WTC11 (cell line): ENCODE measurements at regions not wholly inside any gene's neighbourhood (a gene's known extent, or its start where the extent isn't known, plus 50 kb on each side); places are given as distances from the start of the nearest gene placed in this dataset.
"Not testable (repeated sequence)": the region's sequence is repeated elsewhere in the genome, so short reads cannot be mapped to it uniquely, and the experiment has no call there.

Source experiments
- ATAC-seq: fragments of 200-7000 bp; cut with Tn5 transposase; 2 replicates; pipeline ENCODE4 v1.10.0; 2021; ENCODE audit warnings: mild to moderate bottlenecking, moderate library complexity
- CTCF ChIA-PET: fragments of 300-600 bp; sonication (Branson Sonifier 250); formaldehyde crosslinking; loops from one replicate; lab custom pipeline; 2021; ENCODE audit warnings: antibody characterized with exemption; lab: Charles Lee
- POLR2A ChIA-PET: fragments of 350-600 bp; sonication (Branson Sonifier 250); formaldehyde crosslinking; loops from one replicate; lab custom pipeline; 2021; ENCODE audit warnings: antibody characterized with exemption; lab: Charles Lee
- DNase-seq: peaks from one replicate; pipeline ENCODE4 v3.0.0; 2021; ENCODE audit warnings: low spot score
- H3K27ac Mint-ChIP-seq: 2 replicates; pipeline ENCODE4 v1.8.0; 2021; ENCODE audit warnings: mixed read lengths
- H3K27me3 Mint-ChIP-seq: 2 replicates; pipeline ENCODE4 v1.8.0; 2021; ENCODE audit warnings: low read depth, mild to moderate bottlenecking, moderate library complexity, mixed read lengths
- H3K36me3 Mint-ChIP-seq: 2 replicates; pipeline ENCODE4 v1.8.0; 2021; ENCODE audit warnings: mixed read lengths
- H3K4me1 Mint-ChIP-seq: 2 replicates; pipeline ENCODE4 v1.8.0; 2022; ENCODE audit warnings: mixed read lengths
- H3K4me3 Mint-ChIP-seq: 2 replicates; pipeline ENCODE4 v1.8.0; 2021; ENCODE audit warnings: mild to moderate bottlenecking, moderate library complexity, mixed read lengths
- H3K9me3 Mint-ChIP-seq: 2 replicates; pipeline ENCODE4 v1.8.0; 2021; ENCODE audit warnings: mixed read lengths
- ATF1 ChIP-seq: sonication (generic); formaldehyde crosslinking; IDR thresholded peaks from 2 replicates; pipeline ENCODE4 v1.8.1; 2023; ENCODE audit warnings: mild to moderate bottlenecking, moderate library complexity, missing genetic modification reagents
- CREB1 ChIP-seq: sonication (generic); formaldehyde crosslinking; IDR thresholded peaks from 2 replicates; pipeline ENCODE4 v1.8.0; 2023; ENCODE audit warnings: mild to moderate bottlenecking, missing genetic modification reagents
- CREM ChIP-seq: sonication (generic); formaldehyde crosslinking; IDR thresholded peaks from 2 replicates; pipeline ENCODE4 v1.8.1; 2022; ENCODE audit warnings: mild to moderate bottlenecking, missing genetic modification reagents, moderate library complexity
- ESRRA ChIP-seq: sonication (generic); formaldehyde crosslinking; IDR thresholded peaks from 2 replicates; pipeline ENCODE4 v1.8.1; 2022; ENCODE audit warnings: mild to moderate bottlenecking, missing genetic modification reagents, borderline replicate concordance
- ETV6 ChIP-seq: sonication (generic); formaldehyde crosslinking; IDR thresholded peaks from 2 replicates; pipeline ENCODE4 v1.8.1; 2022; ENCODE audit warnings: mild to moderate bottlenecking, missing genetic modification reagents
- FOXP1 ChIP-seq: sonication (generic); formaldehyde crosslinking; IDR thresholded peaks from 2 replicates; pipeline ENCODE4 v1.8.0; 2022; ENCODE audit warnings: missing genetic modification reagents, mild to moderate bottlenecking, moderate library complexity, borderline replicate concordance
- GABPB1 ChIP-seq: sonication (generic); formaldehyde crosslinking; IDR thresholded peaks from 2 replicates; pipeline ENCODE4 v1.8.1; 2023; ENCODE audit warnings: mild to moderate bottlenecking, missing genetic modification reagents
- JAZF1 ChIP-seq: fragments of 250-450 bp; sonication (Bioruptor Pico); IDR thresholded peaks from 2 replicates; pipeline ENCODE4 v1.9.0; 2021; ENCODE audit warnings: moderate library complexity, mild to moderate bottlenecking, inconsistent platforms
- MXD4 ChIP-seq: fragments of 250-450 bp; sonication (Bioruptor Pico); IDR thresholded peaks from 2 replicates; pipeline ENCODE4 v1.8.0; 2021; ENCODE audit warnings: mild to moderate bottlenecking, moderate library complexity, borderline replicate concordance
- PRRX2 ChIP-seq: fragments of 250-450 bp; sonication (Bioruptor Pico); IDR thresholded peaks from 2 replicates; pipeline ENCODE4 v1.8.0; 2021; ENCODE audit warnings: mild to moderate bottlenecking
- SOX15 ChIP-seq: fragments of 250-450 bp; sonication (Bioruptor Pico); IDR thresholded peaks from 2 replicates; pipeline ENCODE4 v1.9.0; 2021; ENCODE audit warnings: mild to moderate bottlenecking
- TCF7 ChIP-seq: sonication (generic); formaldehyde crosslinking; IDR thresholded peaks from 2 replicates; pipeline ENCODE4 v1.8.0; 2022; ENCODE audit warnings: mild to moderate bottlenecking, low read depth, missing genetic modification reagents, moderate library complexity
- ZBTB21 ChIP-seq: sonication (generic); formaldehyde crosslinking; IDR thresholded peaks from 2 replicates; pipeline ENCODE4 v1.8.1; 2023; ENCODE audit warnings: mild to moderate bottlenecking, missing genetic modification reagents, borderline replicate concordance
- ZNF138 ChIP-seq: sonication (generic); formaldehyde crosslinking; conservative IDR thresholded peaks from 2 replicates; pipeline ENCODE4 v1.8.1; 2022; ENCODE audit warnings: mild to moderate bottlenecking, moderate library complexity, missing genetic modification reagents
- ZNF219 ChIP-seq: sonication (generic); formaldehyde crosslinking; IDR thresholded peaks from 2 replicates; pipeline ENCODE4 v1.8.0; 2023; ENCODE audit warnings: missing genetic modification reagents, mild to moderate bottlenecking, borderline replicate concordance
- ZNF317 ChIP-seq: sonication (generic); formaldehyde crosslinking; IDR thresholded peaks from 2 replicates; pipeline ENCODE4 v1.8.1; 2023; ENCODE audit warnings: low read depth, mild to moderate bottlenecking, moderate library complexity, missing genetic modification reagents, borderline replicate concordance
- ZNF396 ChIP-seq: fragments of 250-450 bp; sonication (Bioruptor Pico); IDR thresholded peaks from 2 replicates; pipeline ENCODE4 v1.8.0; 2021; ENCODE audit warnings: mild to moderate bottlenecking, moderate library complexity, borderline replicate concordance
- ZNF671 ChIP-seq: fragments of 250-450 bp; sonication (Bioruptor Pico); IDR thresholded peaks from 2 replicates; pipeline ENCODE4 v1.8.0; 2021; ENCODE audit warnings: mild to moderate bottlenecking
- TF ChIP-seq, protein P1 (sequence below): sonication (generic); formaldehyde crosslinking; conservative IDR thresholded peaks from 2 replicates; pipeline ENCODE4 v1.8.1; 2023; ENCODE audit warnings: mild to moderate bottlenecking, low read depth, missing genetic modification reagents, moderate library complexity
- TF ChIP-seq, protein P2 (sequence below): sonication (generic); formaldehyde crosslinking; IDR thresholded peaks from 2 replicates; pipeline ENCODE4 v1.8.0; 2022; ENCODE audit warnings: mild to moderate bottlenecking, missing genetic modification reagents
- TF ChIP-seq, protein P3 (sequence below): sonication (generic); formaldehyde crosslinking; IDR thresholded peaks from 2 replicates; pipeline ENCODE4 v1.8.1; 2023; ENCODE audit warnings: mild to moderate bottlenecking, missing genetic modification reagents, moderate library complexity
- TF ChIP-seq, protein P4 (sequence below): sonication (generic); formaldehyde crosslinking; IDR thresholded peaks from 2 replicates; pipeline ENCODE4 v1.8.0; 2023; ENCODE audit warnings: missing genetic modification reagents
- TF ChIP-seq, protein P5 (sequence below): sonication (generic); formaldehyde crosslinking; IDR thresholded peaks from 2 replicates; pipeline ENCODE4 v1.8.1; 2023; ENCODE audit warnings: mild to moderate bottlenecking, moderate library complexity, missing genetic modification reagents
- TF ChIP-seq, protein P6 (sequence below): sonication (generic); formaldehyde crosslinking; IDR thresholded peaks from 2 replicates; pipeline ENCODE4 v1.8.1; 2022; ENCODE audit warnings: mild to moderate bottlenecking, missing genetic modification reagents, moderate library complexity, borderline replicate concordance

DNA sequence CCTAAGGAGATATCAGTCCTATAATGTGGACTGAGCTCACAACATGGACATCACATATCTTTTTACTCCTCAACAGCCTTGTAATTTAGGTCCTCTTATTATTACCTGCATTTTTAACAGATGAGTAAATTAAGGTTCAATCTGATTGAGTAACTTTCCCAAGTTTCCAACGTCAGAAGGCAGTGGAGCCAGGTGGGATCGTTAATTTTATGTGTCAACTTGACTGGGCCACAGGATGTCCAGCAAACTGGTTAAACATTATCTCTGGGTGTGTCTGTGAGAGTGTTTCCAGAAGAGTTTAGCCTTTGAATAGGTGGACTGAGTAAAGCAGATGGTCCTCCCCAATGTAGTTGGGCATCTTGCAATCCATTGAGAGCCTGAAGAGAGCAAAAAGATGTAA, 59.0 kb upstream of the SLIT2 start:
- ATAC-seq: no peak
- peaks cover 13% of the 10 kb centered on the region for H3K36me3 Mint-ChIP-seq
- POLR2A ChIA-PET: no interaction called here
- no peaks in the 10 kb centered on the region; the same call in none of the 2 replicates for H3K27me3 Mint-ChIP-seq
- no peak for TF ChIP-seq ESRRA
- TF ChIP-seq ZNF671 (CRISPR knock-in tag): no peak
- TF ChIP-seq, protein P1, sequence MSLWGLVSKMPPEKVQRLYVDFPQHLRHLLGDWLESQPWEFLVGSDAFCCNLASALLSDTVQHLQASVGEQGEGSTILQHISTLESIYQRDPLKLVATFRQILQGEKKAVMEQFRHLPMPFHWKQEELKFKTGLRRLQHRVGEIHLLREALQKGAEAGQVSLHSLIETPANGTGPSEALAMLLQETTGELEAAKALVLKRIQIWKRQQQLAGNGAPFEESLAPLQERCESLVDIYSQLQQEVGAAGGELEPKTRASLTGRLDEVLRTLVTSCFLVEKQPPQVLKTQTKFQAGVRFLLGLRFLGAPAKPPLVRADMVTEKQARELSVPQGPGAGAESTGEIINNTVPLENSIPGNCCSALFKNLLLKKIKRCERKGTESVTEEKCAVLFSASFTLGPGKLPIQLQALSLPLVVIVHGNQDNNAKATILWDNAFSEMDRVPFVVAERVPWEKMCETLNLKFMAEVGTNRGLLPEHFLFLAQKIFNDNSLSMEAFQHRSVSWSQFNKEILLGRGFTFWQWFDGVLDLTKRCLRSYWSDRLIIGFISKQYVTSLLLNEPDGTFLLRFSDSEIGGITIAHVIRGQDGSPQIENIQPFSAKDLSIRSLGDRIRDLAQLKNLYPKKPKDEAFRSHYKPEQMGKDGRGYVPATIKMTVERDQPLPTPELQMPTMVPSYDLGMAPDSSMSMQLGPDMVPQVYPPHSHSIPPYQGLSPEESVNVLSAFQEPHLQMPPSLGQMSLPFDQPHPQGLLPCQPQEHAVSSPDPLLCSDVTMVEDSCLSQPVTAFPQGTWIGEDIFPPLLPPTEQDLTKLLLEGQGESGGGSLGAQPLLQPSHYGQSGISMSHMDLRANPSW (CRISPR knock-in tag): no peak
- no peak for TF ChIP-seq ZBTB21 (CRISPR knock-in tag)
- TF ChIP-seq ZNF396 (CRISPR knock-in tag): no peak
- no peak for TF ChIP-seq FOXP1 (CRISPR knock-in tag)
- TF ChIP-seq, protein P2, sequence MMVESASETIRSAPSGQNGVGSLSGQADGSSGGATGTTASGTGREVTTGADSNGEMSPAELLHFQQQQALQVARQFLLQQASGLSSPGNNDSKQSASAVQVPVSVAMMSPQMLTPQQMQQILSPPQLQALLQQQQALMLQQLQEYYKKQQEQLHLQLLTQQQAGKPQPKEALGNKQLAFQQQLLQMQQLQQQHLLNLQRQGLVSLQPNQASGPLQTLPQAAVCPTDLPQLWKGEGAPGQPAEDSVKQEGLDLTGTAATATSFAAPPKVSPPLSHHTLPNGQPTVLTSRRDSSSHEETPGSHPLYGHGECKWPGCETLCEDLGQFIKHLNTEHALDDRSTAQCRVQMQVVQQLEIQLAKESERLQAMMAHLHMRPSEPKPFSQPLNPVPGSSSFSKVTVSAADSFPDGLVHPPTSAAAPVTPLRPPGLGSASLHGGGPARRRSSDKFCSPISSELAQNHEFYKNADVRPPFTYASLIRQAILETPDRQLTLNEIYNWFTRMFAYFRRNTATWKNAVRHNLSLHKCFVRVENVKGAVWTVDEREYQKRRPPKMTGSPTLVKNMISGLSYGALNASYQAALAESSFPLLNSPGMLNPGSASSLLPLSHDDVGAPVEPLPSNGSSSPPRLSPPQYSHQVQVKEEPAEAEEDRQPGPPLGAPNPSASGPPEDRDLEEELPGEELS: no peak
- TF ChIP-seq ETV6 (CRISPR knock-in tag): no peak
- TF ChIP-seq, protein P3, sequence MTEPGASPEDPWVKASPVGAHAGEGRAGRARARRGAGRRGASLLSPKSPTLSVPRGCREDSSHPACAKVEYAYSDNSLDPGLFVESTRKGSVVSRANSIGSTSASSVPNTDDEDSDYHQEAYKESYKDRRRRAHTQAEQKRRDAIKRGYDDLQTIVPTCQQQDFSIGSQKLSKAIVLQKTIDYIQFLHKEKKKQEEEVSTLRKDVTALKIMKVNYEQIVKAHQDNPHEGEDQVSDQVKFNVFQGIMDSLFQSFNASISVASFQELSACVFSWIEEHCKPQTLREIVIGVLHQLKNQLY: no peak
- TF ChIP-seq CREB1: no peak
- TF ChIP-seq SOX15 (CRISPR knock-in tag): no peak
- TF ChIP-seq, all 79 proteins: peak for 0
- H3K9me3 Mint-ChIP-seq: peaks cover 39% of the 10 kb centered on the region
- no peaks in the 10 kb centered on the region for H3K4me1 Mint-ChIP-seq
- H3K4me3 Mint-ChIP-seq: no peak overlapping the region
- H3K27ac Mint-ChIP-seq: no peak overlapping the region
- CTCF ChIA-PET: no interaction called here
- DNase-seq: no peak

DNA sequence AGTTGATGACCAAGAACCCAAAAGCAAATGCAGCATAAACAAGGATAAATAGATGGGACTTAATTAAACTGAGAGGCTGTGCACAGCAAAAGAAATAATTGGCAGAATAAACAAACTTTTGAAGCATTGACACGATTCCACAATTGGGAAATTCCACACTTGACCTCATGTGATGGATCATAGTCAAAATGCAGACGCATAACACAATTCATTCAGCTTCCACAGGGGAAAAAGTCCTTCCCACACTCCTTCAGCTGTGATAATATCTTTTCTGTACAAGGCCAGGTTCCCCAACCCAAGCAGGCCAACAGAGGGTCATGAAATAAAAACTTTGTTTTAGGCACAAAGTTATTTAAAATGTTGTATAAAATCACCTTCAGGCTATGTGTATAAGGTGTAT, 66.6 kb upstream of the SLIT2 start:
- Mint-ChIP-seq H3K4me1 (no peaks in the 10 kb centered on the region), H3K36me3 (peaks cover 11% of the 10 kb centered on the region), H3K4me3 (no peak overlapping the region), H3K9me3 (peaks cover 31% of the 10 kb centered on the region), H3K27ac (no peak overlapping the region), H3K27me3 (no peaks in the 10 kb centered on the region; the same call in none of the 2 replicates)
- no peak for ATAC-seq
- ChIA-PET CTCF (no interaction called here), POLR2A (no interaction called here)
- no peak for DNase-seq
- TF ChIP-seq JAZF1 (CRISPR knock-in tag) (no peak), GABPB1 (CRISPR knock-in tag) (no peak), ZNF138 (no peak), ZNF317 (CRISPR knock-in tag) (no peak), ZNF396 (CRISPR knock-in tag) (no peak), ZNF219 (no peak), TCF7 (CRISPR knock-in tag) (no peak), ESRRA (no peak), PRRX2 (CRISPR knock-in tag) (no peak), CREM (no peak), ATF1 (CRISPR knock-in tag) (no peak), ZNF671 (CRISPR knock-in tag) (no peak), MXD4 (CRISPR knock-in tag) (no peak)
- TF ChIP-seq, protein P4, sequence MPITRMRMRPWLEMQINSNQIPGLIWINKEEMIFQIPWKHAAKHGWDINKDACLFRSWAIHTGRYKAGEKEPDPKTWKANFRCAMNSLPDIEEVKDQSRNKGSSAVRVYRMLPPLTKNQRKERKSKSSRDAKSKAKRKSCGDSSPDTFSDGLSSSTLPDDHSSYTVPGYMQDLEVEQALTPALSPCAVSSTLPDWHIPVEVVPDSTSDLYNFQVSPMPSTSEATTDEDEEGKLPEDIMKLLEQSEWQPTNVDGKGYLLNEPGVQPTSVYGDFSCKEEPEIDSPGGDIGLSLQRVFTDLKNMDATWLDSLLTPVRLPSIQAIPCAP: no peak
- TF ChIP-seq, protein P5, sequence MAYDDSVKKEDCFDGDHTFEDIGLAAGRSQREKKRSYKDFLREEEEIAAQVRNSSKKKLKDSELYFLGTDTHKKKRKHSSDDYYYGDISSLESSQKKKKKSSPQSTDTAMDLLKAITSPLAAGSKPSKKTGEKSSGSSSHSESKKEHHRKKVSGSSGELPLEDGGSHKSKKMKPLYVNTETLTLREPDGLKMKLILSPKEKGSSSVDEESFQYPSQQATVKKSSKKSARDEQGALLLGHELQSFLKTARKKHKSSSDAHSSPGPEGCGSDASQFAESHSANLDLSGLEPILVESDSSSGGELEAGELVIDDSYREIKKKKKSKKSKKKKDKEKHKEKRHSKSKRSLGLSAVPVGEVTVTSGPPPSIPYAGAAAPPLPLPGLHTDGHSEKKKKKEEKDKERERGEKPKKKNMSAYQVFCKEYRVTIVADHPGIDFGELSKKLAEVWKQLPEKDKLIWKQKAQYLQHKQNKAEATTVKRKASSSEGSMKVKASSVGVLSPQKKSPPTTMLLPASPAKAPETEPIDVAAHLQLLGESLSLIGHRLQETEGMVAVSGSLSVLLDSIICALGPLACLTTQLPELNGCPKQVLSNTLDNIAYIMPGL (CRISPR knock-in tag): no peak
- TF ChIP-seq, protein P6, sequence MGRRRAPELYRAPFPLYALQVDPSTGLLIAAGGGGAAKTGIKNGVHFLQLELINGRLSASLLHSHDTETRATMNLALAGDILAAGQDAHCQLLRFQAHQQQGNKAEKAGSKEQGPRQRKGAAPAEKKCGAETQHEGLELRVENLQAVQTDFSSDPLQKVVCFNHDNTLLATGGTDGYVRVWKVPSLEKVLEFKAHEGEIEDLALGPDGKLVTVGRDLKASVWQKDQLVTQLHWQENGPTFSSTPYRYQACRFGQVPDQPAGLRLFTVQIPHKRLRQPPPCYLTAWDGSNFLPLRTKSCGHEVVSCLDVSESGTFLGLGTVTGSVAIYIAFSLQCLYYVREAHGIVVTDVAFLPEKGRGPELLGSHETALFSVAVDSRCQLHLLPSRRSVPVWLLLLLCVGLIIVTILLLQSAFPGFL (CRISPR knock-in tag): no peak
- TF ChIP-seq, protein P3: no peak

DNA sequence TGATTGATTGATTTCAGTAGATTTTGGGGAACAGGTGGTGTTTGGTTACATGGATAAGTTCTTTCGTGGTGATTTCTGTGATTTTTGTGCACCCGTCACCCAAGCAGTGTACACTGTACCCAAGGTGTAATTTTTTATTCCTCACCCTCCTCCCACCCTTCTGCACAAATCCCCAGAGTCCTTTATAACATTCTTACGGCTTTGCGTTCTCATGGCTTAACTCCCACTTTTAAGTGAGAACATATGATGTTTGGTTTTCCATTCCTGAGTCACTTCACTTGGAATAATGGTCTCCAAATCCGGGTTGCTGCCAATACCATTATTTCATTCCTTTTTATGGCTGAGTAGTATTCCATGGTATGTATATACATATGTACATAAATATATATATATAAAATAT, 68.6 kb upstream of the SLIT2 start:
- H3K27me3 Mint-ChIP-seq, DNase-seq, H3K36me3 Mint-ChIP-seq, POLR2A ChIA-PET, CTCF ChIA-PET, H3K4me3 Mint-ChIP-seq, ATAC-seq, H3K4me1 Mint-ChIP-seq, H3K27ac Mint-ChIP-seq: not testable (repeated sequence)
- peaks cover 19% of the 10 kb centered on the region for H3K9me3 Mint-ChIP-seq
